ENCODE measurements at regions not wholly inside any gene's neighbourhood (a gene's known extent, or its start where the extent isn't known, plus 50 kb on each side); places are given as distances from the start of the nearest gene placed in this dataset.

DNA sequence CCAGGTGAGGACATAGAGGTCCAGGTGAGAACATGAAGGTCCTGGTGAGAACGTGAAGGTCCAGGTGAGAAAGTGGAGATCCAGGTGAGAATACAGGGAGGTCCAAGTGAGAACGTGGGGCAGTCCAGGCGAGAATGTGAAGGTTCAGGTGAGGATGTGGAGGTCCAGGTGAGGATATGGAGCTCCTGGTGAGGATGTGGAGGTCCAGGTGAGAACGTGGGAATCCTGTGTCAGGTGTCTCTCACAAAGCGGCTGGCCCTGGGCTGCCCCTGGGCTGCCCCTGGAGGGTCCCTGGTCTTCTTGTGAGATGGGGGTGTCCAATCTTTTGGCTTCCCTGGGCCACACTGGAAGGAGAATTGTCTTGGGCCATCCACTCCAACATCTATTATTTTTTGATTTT, 133.4 kb downstream of the MRPL36 start:
- Histone ChIP-seq H3K9ac (ENCODE audit: low read length) (no peak overlapping the region), H2AFZ (ENCODE audit: insufficient read depth, low read depth, low read length, poor library complexity, severe bottlenecking) (no peak overlapping the region), H3K4me3 (ENCODE audit: control extremely low read depth in 1 of 5, extremely low read depth in 1 of 5, insufficient read depth in 1 of 5, low read depth in 2 of 5, low read length in 4 of 5) (no peak overlapping the region), H3K36me3 (replicated peaks in 1 of 2; ENCODE audit: control extremely low read depth in 1 of 2, control insufficient read depth in 1 of 2, extremely low read depth in 1 of 2, insufficient read depth in 2 of 2, low read length in 1 of 2) (no peaks in the 10 kb centered on the region), H3K27me3 (replicated peaks in 1 of 4; ENCODE audit: control extremely low read depth in 1 of 4, control insufficient read depth in 3 of 4, insufficient read depth in 4 of 4, low read length in 3 of 4) (peaks cover 0 to 50% (median 27%) of the 10 kb centered on the region in 4 experiments), H3K9me3 (ENCODE audit: control extremely low read depth in 1 of 3, control insufficient read depth in 2 of 3, insufficient read depth in 1 of 3, low read length in 2 of 3) (peaks cover 0 to 8% (median 0%) of the 10 kb centered on the region in 3 donors), H3K79me2 (ENCODE audit: control insufficient read depth, insufficient read depth, low read length) (no peaks in the 10 kb centered on the region), H3K4me2 (replicated peaks; ENCODE audit: low read depth, low read length, poor library complexity, severe bottlenecking) (no peak overlapping the region), H4K20me1 (ENCODE audit: control insufficient read depth, insufficient read depth, low read length, poor library complexity, severe bottlenecking) (no peaks in the 10 kb centered on the region), H3K4me1 (ENCODE audit: control insufficient read depth in 2 of 2, insufficient read depth in 2 of 2, low read length in 2 of 2) (peaks cover 12 to 18% of the 10 kb centered on the region in 2 donors), H3K27ac (ENCODE audit: low read length in 2 of 2) (no peak overlapping the region)
- ChIA-PET CTCF (no interaction called here), POLR2A (no interaction called here)
- intact Hi-C loops (cut with micrococcal nuclease) = no loop called here
- Mint-ChIP-seq H3K27ac (no peak overlapping the region), H3K27me3 (peaks cover 61% of the 10 kb centered on the region), H3K4me1 (peaks cover 13% of the 10 kb centered on the region), H3K9me3 (ENCODE audit: insufficient read depth) (no peaks in the 10 kb centered on the region), H3K4me3 (peak overlapping the region; percentile 40)
- ATAC-seq (ENCODE audit: low read depth) (no peak), DNase-seq (no peak)
- TF ChIP-seq, protein P1, sequence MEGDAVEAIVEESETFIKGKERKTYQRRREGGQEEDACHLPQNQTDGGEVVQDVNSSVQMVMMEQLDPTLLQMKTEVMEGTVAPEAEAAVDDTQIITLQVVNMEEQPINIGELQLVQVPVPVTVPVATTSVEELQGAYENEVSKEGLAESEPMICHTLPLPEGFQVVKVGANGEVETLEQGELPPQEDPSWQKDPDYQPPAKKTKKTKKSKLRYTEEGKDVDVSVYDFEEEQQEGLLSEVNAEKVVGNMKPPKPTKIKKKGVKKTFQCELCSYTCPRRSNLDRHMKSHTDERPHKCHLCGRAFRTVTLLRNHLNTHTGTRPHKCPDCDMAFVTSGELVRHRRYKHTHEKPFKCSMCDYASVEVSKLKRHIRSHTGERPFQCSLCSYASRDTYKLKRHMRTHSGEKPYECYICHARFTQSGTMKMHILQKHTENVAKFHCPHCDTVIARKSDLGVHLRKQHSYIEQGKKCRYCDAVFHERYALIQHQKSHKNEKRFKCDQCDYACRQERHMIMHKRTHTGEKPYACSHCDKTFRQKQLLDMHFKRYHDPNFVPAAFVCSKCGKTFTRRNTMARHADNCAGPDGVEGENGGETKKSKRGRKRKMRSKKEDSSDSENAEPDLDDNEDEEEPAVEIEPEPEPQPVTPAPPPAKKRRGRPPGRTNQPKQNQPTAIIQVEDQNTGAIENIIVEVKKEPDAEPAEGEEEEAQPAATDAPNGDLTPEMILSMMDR (IDR thresholded peaks at IDR 0.05) = no peak
- TF ChIP-seq EZH2 (IDR thresholded peaks at IDR 0.05; ENCODE audit: borderline replicate concordance, insufficient read depth, low read depth, low read length, poor library complexity, severe bottlenecking) = no peak
- 87% methylated on average over 5 of the region's 5 CpGs for WGBS (ENCODE audit: insufficient coverage)

DNA sequence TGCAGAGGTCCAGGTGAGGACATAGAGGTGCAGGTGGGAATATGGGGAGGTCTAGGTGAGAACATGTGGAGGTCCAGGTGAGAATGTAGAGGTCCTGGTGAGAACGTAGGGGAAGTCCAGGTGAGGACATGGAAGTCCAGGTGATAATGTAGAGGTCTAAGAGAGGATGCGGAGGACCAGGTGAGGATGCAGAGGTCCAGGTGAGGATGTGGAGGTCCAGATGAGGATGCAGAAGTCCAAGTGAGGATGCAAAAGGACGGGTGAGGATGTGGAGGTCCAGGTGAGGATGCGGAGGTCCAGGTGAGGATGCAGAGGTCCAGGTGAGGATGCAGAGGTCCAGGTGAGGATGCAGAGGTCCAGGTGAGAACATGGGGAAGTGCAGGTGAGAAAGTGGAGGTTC, 133.8 kb downstream of the MRPL36 start:
- Mint-ChIP-seq H3K4me1 (peaks cover 13% of the 10 kb centered on the region), H3K9me3 (ENCODE audit: insufficient read depth) (no peaks in the 10 kb centered on the region), H3K4me3 (peak overlapping the region; percentile 40), H3K27ac (no peak overlapping the region), H3K27me3 (peaks cover 64% of the 10 kb centered on the region)
- intact Hi-C loops (cut with micrococcal nuclease) = no loop called here
- Histone ChIP-seq H3K9ac (ENCODE audit: low read length) (no peak overlapping the region), H3K4me2 (replicated peaks; ENCODE audit: low read depth, low read length, poor library complexity, severe bottlenecking) (no peak overlapping the region), H3K79me2 (ENCODE audit: control insufficient read depth, insufficient read depth, low read length) (no peaks in the 10 kb centered on the region), H3K36me3 (replicated peaks in 1 of 2; ENCODE audit: control extremely low read depth in 1 of 2, control insufficient read depth in 1 of 2, extremely low read depth in 1 of 2, insufficient read depth in 2 of 2, low read length in 1 of 2) (no peaks in the 10 kb centered on the region), H3K27me3 (replicated peaks in 1 of 4; ENCODE audit: control extremely low read depth in 1 of 4, control insufficient read depth in 3 of 4, insufficient read depth in 4 of 4, low read length in 3 of 4) (peaks cover 0 to 48% (median 27%) of the 10 kb centered on the region in 4 experiments), H3K9me3 (ENCODE audit: control extremely low read depth in 1 of 3, control insufficient read depth in 2 of 3, insufficient read depth in 1 of 3, low read length in 2 of 3) (peaks cover 0 to 8% (median 0%) of the 10 kb centered on the region in 3 donors), H2AFZ (ENCODE audit: insufficient read depth, low read depth, low read length, poor library complexity, severe bottlenecking) (no peak overlapping the region), H3K4me1 (ENCODE audit: control insufficient read depth in 2 of 2, insufficient read depth in 2 of 2, low read length in 2 of 2) (peaks cover 12 to 18% of the 10 kb centered on the region in 2 donors), H4K20me1 (ENCODE audit: control insufficient read depth, insufficient read depth, low read length, poor library complexity, severe bottlenecking) (no peaks in the 10 kb centered on the region), H3K27ac (ENCODE audit: low read length in 2 of 2) (no peak overlapping the region), H3K4me3 (ENCODE audit: control extremely low read depth in 1 of 5, extremely low read depth in 1 of 5, insufficient read depth in 1 of 5, low read depth in 2 of 5, low read length in 4 of 5) (no peak overlapping the region)
- ATAC-seq (ENCODE audit: low read depth) (no peak), DNase-seq (no peak)
- CTCF ChIA-PET = no interaction called here
- WGBS (ENCODE audit: insufficient coverage) = 83% methylated on average over 4 of the region's 4 CpGs
- POLR2A ChIA-PET = no interaction called here
- TF ChIP-seq, protein P1 (IDR thresholded peaks at IDR 0.05) = no peak
- no peak for TF ChIP-seq EZH2 (IDR thresholded peaks at IDR 0.05; ENCODE audit: borderline replicate concordance, insufficient read depth, low read depth, low read length, poor library complexity, severe bottlenecking)
